ENCODE measurements at regions not wholly inside any gene's neighbourhood (a gene's known extent, or its start where the extent isn't known, plus 50 kb on each side); places are given as distances from the start of the nearest gene placed in this dataset.
"Not testable (repeated sequence)": the region's sequence is repeated elsewhere in the genome, so short reads cannot be mapped to it uniquely, and the experiment has no call there.

- DNase-seq (ENCODE audit: extremely low read depth, low read depth), result no peak
Observed at GRCh38 chr6:105747823-105748405, 338.2 kb upstream of the PRDM1 start.

- no peak for DNase-seq (ENCODE audit: extremely low read depth, low read depth)
Observed at GRCh38 chr6:105746509-105746908, 339.6 kb upstream of the PRDM1 start.

- no peak for DNase-seq (ENCODE audit: extremely low read depth, low read depth)
Observed at GRCh38 chr6:105746130-105746505, 340.0 kb upstream of the PRDM1 start.

GRCh38 chr6:105745464-105746129 is 340.5 kb upstream of the PRDM1 start:
- DNase-seq (ENCODE audit: extremely low read depth, low read depth), result no peak

- no peak for DNase-seq (ENCODE audit: extremely low read depth, low read depth)
Observed at GRCh38 chr6:105744815-105745214, 341.3 kb upstream of the PRDM1 start.

GRCh38 chr6:105740946-105741645 is 338.2 kb upstream of the PREP start:
- DNase-seq (ENCODE audit: extremely low read depth, low read depth), result no peak

GRCh38 chr6:105739764-105740163 is 336.9 kb upstream of the PREP start:
- DNase-seq (ENCODE audit: extremely low read depth, low read depth), result no peak

GRCh38 chr6:105733556-105734162 is 330.8 kb upstream of the PREP start:
- DNase-seq (ENCODE audit: extremely low read depth, low read depth), result peak; percentile 22

GRCh38 chr6:105728995-105729394 is 326.1 kb upstream of the PREP start:
- DNase-seq (ENCODE audit: extremely low read depth, low read depth), result no peak

- peak; percentile 24 for DNase-seq (ENCODE audit: extremely low read depth, low read depth)
Observed at GRCh38 chr6:105726902-105727655, 324.2 kb upstream of the PREP start.

- no peak for DNase-seq (ENCODE audit: extremely low read depth, low read depth)
Observed at GRCh38 chr6:105714846-105715245, 312.0 kb upstream of the PREP start.

GRCh38 chr6:105713474-105714118 is 310.7 kb upstream of the PREP start:
- no peak for DNase-seq (ENCODE audit: extremely low read depth, low read depth)

GRCh38 chr6:105711216-105711615 is 308.3 kb upstream of the PREP start:
- no peak for DNase-seq (ENCODE audit: extremely low read depth, low read depth)

- no peak for DNase-seq (ENCODE audit: extremely low read depth, low read depth)
Observed at GRCh38 chr6:105705608-105706007, 302.7 kb upstream of the PREP start.

- no peak for DNase-seq (ENCODE audit: extremely low read depth, low read depth)
Observed at GRCh38 chr6:105695461-105695860, 292.6 kb upstream of the PREP start.

- DNase-seq (ENCODE audit: extremely low read depth, low read depth), result no peak
Observed at GRCh38 chr6:105692613-105693215, 289.8 kb upstream of the PREP start.

- DNase-seq (ENCODE audit: extremely low read depth, low read depth), result no peak
Observed at GRCh38 chr6:105691971-105692370, 289.1 kb upstream of the PREP start.

- DNase-seq (ENCODE audit: extremely low read depth, low read depth), result no peak
Observed at GRCh38 chr6:105691081-105691480, 288.2 kb upstream of the PREP start.

GRCh38 chr6:105688573-105688972 is 285.7 kb upstream of the PREP start:
- DNase-seq (ENCODE audit: extremely low read depth, low read depth), result no peak

- not testable (repeated sequence) for DNase-seq (ENCODE audit: extremely low read depth, low read depth)
Observed at GRCh38 chr6:105686793-105687192, 283.9 kb upstream of the PREP start.
